Fibroblast of upper back skin (primary cell): ENCODE measurements at regions not wholly inside any gene's neighbourhood (a gene's known extent, or its start where the extent isn't known, plus 50 kb on each side); places are given as distances from the start of the nearest gene placed in this dataset.

ENCODE experiments used
- DNase-seq: peaks from one replicate; pipeline ENCODE4 v3.0.0-alpha.2; 2013

DNA sequence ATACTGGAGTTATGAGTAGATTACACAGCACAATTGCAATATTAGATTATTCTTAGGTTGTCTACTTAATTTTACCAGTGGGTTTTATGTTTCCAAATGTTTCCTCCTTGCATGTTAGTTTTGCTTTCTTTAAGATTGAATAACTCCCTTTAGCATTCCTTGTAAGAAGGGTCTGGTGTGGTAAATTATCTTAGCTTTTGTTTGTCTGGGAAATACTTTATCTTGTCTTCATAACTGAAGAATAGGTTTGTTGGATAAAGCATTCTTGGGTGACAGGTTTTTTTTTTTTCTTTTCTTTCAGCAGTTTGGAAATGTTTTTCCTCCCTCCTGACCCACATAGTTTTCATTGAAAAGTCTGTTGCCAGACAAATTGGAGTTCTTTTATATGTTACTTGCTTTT lies 531.1 kb downstream of the ANXA1 start:
- DNase-seq: no peak

DNA sequence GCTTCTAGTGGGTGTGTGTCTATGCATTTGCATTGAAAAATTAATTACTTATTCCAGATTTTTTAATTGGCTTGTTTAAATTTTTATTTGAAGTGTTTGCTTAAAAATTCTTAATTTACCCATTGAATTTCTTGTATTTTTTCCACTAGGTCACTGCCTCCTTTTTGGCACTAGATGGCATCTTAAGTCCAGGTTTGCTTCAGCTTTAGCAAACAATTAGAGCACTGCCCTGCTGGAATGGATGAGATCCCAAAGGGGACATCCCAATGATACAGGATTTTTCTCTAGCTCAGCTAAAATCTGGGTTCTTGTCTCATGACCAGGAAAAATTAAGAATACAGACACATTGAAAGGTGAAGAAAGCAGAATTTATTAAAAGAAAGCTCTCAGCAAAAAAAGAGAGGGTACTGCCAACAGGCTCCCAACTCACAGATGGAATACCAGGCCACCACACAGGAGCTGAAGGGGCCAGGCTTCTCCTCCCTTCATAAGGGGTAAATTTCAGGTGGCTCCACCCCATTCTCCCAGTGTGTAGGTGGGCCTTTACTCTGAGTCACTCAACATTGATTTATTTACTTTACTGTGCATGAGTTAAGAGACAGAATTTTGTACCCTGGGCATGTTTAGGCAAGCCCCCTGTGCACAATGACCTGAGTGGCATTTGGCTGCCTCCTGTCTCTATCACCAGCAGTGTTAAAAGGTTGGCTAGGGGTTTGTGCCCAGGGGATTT lies 532.4 kb downstream of the ANXA1 start:
- DNase-seq: peak; percentile 14

DNA sequence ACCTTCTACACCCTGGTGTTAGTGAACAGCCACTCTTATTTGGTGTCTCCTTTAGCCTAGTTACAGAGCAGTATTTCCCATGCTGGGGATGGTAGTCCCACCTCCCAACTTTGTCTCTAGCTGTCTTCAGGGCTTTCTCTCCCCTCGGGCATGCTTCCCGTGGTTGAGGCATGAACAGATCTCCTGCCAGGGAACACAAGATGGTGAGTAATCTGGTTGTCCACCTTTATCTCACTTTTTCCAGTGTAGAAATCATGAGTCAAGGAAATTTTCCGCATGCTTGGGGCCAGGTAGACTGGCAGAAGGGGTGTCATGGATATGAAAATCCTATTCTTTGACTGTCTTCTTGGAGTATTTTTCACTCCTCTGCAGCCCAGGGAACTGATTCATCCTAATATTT lies 532.9 kb downstream of the ANXA1 start:
- DNase-seq: no peak

DNA sequence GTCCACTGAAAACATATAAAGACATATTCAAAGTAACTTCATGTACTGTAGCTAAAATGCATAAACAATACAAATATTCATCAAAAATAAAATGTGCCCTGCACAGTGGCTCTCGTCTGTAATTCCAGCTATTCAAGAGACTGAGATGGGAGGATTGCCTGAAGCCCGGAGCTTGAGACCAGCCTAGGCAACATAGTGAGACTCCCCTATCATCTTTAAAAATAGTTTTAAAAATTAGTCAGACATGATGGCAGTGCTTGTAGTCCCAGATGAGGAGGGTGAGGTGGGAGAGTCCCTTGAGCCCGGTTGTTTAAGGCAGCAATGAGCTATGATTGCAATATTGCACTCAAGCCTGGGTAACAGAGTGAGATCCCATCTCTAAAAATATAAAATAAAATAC lies 534.1 kb downstream of the ANXA1 start:
- no peak for DNase-seq

DNA sequence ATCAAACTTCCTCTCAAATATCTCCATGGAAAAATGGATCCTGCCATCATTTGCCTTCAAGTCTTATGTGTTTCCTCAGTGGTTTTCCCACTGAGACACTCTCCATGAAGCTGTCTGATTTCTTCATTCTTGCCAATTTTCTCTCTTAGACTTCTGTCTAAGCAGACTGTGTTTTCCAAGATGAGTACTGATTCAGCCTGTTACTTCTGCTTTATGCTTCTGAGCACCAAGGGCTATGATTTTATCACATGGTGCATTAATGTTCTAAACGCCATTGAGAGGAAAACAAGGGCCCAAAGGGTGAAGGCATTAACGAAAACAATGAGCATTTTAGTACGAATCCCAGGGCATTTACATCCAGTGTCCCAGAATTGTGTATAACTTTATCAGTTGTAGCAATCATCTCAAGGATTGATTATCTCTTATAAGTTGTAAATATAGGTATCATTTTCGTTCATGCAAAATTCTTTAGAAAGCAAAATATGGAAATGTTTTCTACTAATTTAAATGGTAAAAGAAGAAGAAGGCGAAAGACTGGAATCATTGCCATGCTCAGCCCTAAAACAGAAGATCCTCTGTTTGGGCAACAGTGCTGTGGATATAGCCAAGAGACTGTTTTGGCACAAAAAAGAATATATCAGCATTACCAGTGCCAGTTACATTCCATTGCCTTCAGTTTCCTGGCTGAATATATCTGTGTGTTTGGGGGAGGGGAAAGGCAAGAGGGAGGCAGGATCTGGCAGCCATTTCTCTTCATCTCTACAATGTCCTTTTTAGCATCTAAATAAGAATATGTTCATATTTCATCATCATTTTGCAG lies 537.6 kb downstream of the ANXA1 start:
- DNase-seq: no peak

DNA sequence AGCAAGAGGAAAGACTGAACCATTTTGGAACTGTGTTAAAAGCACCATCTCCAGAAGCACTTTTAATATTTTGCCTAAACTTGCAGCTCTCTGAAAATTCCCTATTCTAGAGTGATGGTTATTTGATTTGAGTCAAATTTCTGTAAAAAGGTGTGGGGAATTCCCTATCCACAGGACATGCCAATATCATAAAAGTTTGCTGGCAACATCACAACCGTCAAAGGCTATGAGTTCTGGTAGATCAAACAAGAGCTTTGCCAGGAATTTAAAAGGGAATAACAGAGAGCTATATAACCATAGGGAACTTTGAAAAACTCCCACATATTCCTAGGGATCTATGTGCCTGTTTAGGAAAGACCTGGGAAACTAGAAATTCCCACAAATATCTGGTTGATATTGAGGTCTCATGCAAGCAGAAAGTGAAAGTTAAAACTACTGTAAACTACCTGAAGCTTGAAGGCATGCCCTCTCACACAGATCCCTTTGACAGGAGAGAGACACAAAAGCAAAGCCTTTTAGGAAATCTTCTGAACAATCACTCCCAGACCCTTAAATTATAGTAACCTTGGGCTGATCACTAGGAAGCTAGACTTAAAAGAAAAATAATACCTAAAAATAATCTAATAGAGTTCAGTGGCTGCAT lies 549.9 kb downstream of the ANXA1 start:
- DNase-seq: no peak

DNA sequence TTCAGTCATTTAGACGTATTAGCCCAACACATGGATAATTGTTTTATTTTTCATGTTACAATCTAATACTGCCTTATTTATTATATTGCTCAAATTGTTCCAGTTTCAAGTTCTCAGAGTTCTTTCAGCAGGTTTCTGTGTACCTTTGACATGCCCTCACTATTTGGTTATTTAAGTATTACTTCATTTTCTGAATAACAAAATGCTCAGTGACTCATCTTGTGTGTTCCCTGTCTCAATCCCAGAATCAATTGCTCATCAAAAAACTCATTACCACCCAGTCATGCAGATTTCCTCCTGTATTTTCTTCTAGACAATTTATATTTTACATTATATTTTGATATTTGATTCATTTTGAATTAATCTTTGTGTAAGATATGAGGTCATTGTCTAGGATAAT lies 562.6 kb downstream of the ANXA1 start:
- no peak for DNase-seq

DNA sequence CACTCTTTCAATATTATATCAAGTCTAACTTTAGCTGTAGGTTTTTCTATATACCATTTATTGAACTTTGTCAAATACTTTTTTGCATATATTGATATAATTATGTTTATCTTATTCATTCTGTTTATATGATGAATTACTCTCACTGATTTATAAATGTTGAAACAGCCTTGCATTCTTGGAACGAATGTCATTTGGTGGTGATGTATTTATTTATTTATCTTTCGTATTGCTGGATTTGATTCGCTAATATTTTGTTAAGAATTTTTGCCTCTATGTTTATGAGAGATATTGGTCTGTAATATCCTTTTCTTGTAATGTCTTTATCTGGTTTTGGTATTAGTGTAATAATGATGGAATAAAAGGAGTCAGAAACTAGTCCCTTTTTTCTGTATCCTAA lies 563.9 kb downstream of the ANXA1 start:
- no peak for DNase-seq

DNA sequence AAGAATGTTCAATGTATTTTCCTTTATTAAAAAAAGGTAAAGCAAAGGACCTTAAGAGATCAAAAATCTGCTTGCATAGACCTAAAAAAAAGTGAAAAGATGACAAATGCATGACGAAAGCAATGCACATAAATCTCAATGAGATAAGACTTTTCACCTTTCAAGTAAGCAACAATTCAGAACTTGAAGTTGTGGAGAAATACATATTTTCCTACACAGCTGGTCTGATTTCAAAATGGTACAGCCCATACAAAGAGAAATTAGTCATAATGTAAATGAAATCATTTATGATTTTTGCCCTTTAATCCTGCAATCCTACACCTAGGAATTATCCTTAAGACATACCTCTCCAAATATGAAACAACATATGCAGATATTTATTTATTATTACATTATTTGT lies 568.0 kb downstream of the ANXA1 start:
- no peak for DNase-seq

DNA sequence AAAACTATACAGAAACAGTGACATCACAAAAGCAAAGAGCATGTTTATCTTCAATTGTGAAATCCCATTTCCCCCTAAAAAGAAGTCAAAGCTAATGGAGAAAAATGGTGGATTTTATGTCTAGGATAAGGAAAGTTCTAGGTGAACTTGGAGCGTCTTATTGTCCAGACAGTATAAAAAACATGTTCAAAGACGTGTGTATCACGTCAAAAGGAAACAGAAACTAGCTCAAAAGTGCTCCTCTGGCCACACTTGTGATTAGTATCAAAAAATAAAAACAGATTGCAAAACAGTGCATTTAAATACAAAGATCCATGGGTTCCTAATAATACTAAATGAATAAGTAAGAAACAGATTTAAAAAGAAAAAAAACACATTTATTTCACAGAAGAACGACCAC lies 568.9 kb downstream of the ANXA1 start:
- DNase-seq: no peak

DNA sequence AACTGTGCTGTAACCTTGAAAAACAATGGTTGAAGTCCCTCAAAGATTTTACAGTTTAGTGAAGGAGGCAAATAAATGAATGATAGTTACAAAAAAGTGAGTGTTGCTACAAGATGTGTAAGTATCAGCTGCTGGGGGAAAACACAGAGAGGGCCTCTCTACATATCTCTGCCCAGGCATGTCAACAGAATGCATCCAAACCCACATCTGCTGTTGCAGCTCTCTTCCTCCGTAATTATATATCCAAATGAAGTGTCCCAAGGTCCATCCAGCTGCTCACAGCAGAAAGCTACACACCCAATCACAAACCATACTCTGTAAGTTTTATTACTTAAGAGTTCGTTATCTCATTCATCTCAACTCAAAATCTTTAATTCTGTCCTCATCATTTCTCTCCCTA lies 584.6 kb downstream of the ANXA1 start:
- DNase-seq: no peak

DNA sequence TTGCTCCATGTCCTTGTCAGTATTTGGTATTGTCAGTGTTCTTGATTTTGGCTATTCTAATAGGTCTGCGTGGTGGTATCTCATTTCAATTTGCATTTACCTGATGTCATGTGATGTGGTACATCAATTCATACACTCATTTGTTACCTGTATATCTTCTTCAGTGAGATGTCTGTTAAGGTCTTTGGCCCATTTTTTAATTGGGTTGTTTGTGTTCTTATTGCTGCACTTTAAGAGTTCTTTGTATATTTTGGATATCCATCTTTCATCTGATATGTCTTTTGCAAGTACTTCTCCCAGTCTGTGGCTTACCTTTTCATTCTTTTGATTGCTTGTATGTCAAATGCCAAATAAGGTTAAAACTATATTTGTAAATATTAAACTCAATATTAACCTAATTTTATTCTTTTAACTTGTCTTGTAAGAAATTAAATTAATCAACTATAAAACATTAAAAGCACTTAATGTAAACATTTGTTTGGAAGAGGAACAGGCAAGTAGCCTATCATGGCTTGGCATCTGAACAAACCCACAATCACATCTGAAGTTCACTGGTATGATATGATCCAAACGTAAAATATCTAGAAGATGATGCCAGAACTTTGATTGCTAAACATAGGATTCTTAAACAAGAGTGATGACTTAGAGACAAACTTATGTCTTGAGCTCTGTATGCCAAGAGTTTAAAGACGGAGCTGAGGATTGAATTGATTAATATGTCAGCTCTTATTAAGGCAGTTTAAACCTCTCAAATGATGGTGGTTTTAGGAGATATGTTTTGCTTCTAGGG lies 587.3 kb downstream of the ANXA1 start:
- DNase-seq: no peak

DNA sequence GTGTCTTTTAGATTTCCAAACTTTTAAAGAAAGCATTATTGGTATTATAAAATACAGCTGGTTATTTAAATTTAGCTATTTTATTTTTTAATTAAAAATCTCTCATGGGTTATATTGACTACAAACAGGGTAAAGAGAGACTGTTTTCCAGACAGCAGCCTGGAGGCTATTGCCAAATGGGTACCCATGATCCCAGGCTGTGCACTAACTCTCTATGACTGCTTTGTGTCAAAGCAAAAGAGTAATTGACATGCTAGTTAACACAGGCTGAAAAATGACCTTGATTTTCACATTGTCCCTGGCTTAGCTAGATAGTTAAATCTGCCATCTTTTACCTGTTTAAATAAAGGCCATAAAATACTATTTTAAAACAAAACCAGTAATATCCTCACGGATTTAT lies 589.7 kb downstream of the ANXA1 start:
- DNase-seq: no peak

DNA sequence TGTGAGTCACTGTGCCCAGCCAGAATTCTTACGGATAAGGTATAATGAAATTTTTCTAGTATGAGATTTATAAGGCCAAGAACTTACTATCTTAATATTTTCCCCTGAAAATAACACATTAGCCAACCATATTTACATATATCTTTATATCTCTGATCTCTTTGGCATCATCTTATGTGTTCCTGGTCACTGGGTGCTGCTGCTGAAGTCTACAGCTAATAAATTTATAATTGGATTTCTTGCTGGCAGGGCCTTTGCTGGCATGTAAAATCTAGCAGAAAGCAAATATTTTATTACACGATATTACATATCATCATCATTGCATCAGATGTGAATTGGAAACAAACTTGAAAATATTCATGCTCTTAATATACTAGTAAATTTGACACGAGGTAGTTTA lies 590.7 kb downstream of the ANXA1 start:
- DNase-seq: no peak

DNA sequence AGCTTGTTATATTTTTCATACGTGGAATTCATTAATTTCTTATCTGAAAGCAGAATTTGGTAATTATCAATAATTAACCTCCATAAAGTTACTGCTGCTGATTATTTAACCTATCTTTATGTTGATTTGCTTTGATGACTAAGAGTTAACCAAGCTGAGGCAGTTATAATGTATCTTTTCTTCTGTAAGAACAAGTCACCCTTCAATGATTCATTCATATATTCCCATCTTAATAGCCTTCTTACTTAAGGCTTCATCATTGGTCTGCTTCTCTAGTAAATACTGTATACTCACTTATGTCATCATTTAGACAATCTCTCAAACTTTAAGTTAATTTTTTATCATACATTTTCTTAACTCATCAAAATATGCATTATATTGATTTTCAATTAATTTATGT lies 592.2 kb downstream of the ANXA1 start:
- no peak for DNase-seq

DNA sequence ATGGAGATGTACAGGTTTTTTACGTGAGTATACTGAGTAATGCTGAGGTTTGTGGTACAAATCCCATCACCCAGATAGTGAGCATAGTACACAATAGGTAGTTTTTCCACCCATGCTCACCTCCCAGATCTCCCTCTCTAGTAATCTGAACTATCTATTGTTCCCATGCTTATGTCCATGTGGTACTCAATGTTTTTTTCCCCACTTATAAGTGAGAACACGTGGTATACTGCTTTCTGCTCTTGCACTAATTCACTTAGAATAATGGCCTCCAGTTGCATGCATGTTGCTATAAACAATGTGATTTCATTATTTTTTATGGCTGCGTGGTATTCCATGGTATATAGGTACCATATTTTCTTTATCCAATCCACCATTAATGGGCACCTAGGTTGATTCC lies 593.9 kb downstream of the ANXA1 start:
- DNase-seq: no peak

DNA sequence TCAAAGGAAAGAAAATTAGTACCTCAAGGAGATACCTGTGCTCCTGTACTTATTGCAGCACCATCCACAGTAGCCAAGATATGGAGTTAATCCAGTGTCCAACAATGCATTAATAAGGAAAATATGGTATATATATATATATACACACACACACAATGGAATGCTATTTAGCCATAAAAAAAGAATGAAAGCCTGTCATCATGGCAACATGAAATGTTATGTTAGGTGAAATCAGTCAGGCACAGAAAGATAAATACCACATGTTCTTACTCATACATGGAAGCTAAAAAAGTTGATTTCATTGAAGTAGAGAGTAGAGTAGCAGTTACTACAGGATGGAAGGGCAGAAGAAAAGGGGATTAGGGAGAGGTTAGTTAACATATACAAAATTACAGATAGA lies 601.5 kb downstream of the ANXA1 start:
- DNase-seq: peak; percentile 0

DNA sequence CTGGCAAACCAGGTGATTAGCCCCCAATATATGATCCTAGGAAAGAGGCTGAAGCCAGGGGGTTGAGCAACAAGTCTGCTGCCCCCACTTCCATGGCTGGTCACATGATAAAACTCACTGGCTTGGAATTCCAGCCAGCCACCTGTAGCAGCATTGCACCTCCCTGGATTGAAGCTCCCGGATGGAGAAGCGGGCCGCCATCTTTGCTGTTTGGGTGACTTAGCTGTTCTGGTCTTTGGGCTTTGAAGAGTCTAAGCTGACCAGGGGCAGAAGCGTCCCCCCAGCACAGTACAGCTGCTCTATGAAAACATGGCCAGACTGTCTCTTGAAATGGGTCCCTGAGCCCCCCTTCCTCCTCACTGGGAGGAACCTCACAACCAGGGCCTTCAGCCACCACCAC lies 610.2 kb downstream of the ANXA1 start:
- no peak for DNase-seq

DNA sequence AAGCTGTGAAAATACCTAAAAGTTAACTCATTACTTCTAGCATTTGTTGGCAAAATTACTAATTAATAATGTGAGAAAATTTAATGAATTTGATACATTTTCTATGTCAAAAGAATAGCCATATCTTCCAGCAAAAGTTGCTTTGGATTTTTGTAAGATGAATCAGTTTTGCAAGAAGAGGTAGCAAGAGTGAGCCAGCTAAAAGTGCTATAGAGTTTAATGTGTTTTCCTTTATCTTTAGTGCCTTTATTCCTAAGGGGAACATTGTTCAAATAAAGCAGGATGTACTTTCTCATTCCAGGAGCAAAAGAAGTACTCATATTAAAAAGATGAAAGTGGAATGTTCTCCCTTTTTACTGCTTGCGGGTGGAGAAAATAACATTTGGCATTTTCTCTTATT lies 622.2 kb downstream of the ANXA1 start:
- DNase-seq: peak; percentile 1

DNA sequence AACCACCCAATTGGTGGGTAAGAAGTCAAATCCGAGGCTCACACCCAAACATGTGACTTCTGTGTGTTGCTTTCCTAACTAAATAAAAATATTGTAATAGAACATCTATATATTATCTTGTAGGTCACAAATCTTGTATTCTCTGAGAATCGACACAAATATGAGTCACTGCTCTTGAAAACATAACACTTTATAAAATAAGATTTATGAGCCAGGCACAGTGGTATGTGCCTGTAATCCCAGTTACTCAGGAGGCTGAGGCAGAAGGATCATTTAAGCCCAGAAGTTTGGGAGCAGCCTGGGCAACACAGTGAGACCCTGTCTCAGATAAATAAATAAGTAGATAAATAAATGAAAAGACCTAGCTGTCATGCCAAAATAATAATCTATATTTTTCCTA lies 624.1 kb downstream of the ANXA1 start:
- DNase-seq: no peak

DNA sequence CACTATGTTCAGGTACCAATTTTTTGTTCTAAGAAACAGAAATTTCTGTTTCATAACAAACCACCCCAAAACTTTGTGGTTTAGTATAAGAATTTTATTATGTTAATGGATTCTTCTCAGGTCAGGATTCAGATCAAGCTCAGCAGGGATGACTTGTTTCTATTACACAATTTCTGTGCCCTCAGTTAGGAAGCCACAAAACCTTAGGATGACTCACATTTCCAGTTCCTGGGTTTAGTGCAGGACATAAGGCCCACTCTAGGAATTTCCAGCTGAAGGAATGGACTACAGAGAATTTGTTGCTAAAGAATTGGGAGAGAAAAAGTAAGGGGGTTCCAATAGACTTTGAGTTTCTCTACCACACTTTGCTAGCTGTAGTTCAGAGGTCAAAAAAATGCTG lies 629.3 kb downstream of the ANXA1 start:
- DNase-seq: peak; percentile 64

DNA sequence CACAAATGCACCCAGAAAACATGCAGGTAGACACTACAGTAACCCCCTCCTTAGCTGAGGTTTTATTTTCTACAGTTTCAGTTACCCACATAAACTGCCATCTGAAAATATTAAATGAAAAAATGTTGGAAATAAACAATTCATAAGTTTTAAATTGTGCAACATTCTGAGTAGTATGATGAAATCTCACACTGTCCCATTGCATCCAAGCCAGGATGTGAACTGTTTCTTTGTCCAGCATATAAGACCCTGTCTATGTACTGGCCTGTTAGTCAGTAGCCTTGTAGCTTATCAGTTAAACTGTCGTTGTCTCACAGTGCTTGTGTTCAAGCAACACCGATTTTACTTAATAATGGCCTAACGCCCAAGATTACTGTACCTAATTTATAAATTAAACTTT lies 630.5 kb downstream of the ANXA1 start:
- peak; percentile 1 for DNase-seq

DNA sequence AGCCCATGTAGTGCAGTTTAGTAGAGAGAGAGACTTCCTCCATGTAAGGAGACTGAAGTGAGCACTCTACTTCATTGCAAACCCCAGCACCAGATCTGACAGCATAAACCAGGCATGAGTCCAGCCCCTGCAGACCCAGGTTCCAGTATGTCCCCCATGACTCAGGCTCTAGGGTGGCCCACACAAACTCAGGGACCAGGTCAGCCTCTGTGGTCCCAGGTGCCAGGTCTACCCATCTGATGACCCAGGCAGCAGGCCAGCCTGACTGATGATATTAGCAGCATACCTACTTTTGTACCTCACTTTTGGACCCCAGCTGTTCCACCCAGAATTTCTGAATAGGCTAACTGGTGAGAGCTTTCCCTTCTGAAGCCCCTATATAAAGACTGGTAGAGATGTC lies 647.8 kb downstream of the ANXA1 start:
- no peak for DNase-seq
